Right atrium auricular region (tissue), 2 donors: ENCODE measurements at regions not wholly inside any gene's neighbourhood (a gene's known extent, or its start where the extent isn't known, plus 50 kb on each side); places are given as distances from the start of the nearest gene placed in this dataset.

Source experiments
- DNase-seq: peaks from one replicate; pipeline ENCODE4 v3.0.0-alpha.2; 2019; ENCODE audit warnings: low spot score
- H3K27ac ChIP-seq, 2 donors: fragments of 200-600 bp; sonication (generic); 1 replicate in 1 of 2; 2 replicates in 1 of 2; pipeline ENCODE4 v1.5.1; 2016 to 2019
- H3K27me3 ChIP-seq, 2 donors: fragments of 200-600 bp; sonication (generic); one replicate each; pipeline versions ENCODE4 v1.5.1 to v1.6.0; 2017 to 2019
- H3K36me3 ChIP-seq: fragments of 200-600 bp; sonication (generic); one replicate; pipeline ENCODE4 v1.5.1; 2016
- H3K4me1 ChIP-seq, 2 donors: fragments of 200-600 bp; sonication (generic); one replicate each; pipeline versions ENCODE4 v1.5.1 to v1.6.0; 2017 to 2019
- H3K4me3 ChIP-seq, 2 donors: fragments of 200-600 bp; sonication (generic); 1 replicate in 1 of 2; 2 replicates in 1 of 2; pipeline ENCODE4 v1.5.1; 2017 to 2019; ENCODE audit warnings: mild to moderate bottlenecking in 1 of 2, moderate library complexity in 1 of 2
- H3K9me3 ChIP-seq, 2 donors: fragments of 200-600 bp; sonication (generic); one replicate each; pipeline ENCODE4 v1.5.1; 2019
- TF ChIP-seq, protein P1 (sequence below), 2 donors: fragments of 200-600 bp; sonication (generic); IDR thresholded peaks; one replicate each; pipeline ENCODE4 v1.5.1; 2019; ENCODE audit warnings: antibody characterized with exemption in 2 of 2

DNA sequence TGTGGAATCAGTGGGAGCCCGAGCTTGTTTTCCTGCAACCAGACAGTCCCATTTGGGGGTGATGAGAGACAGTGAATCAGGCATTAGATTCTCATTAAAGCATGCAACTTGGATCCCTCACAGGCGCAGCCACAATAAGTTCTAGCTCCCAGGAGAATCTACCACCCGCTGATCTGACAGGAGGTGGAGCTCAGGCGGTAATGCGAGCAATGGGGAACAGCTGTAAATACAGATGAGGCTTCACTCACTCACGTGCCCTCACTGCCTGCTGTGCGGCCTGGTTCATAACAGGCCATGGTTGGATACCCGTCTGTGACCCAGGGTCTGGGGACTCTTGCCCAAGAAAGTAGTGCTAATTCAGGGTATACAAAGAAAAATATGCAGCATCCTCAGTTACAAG is 144.8 kb upstream of the RGPD4 start:
- TF ChIP-seq, protein P1, sequence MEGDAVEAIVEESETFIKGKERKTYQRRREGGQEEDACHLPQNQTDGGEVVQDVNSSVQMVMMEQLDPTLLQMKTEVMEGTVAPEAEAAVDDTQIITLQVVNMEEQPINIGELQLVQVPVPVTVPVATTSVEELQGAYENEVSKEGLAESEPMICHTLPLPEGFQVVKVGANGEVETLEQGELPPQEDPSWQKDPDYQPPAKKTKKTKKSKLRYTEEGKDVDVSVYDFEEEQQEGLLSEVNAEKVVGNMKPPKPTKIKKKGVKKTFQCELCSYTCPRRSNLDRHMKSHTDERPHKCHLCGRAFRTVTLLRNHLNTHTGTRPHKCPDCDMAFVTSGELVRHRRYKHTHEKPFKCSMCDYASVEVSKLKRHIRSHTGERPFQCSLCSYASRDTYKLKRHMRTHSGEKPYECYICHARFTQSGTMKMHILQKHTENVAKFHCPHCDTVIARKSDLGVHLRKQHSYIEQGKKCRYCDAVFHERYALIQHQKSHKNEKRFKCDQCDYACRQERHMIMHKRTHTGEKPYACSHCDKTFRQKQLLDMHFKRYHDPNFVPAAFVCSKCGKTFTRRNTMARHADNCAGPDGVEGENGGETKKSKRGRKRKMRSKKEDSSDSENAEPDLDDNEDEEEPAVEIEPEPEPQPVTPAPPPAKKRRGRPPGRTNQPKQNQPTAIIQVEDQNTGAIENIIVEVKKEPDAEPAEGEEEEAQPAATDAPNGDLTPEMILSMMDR (IDR thresholded peaks at IDR 0.05), result no peak
- Histone ChIP-seq H3K9me3 (no peaks in the 10 kb centered on the region), H3K27me3 (no peaks in the 10 kb centered on the region), H3K4me1 (no peaks in the 10 kb centered on the region), H3K27ac (no peak overlapping the region), H3K36me3 (no peaks in the 10 kb centered on the region), H3K4me3 (no peak overlapping the region)
- no peak for DNase-seq

DNA sequence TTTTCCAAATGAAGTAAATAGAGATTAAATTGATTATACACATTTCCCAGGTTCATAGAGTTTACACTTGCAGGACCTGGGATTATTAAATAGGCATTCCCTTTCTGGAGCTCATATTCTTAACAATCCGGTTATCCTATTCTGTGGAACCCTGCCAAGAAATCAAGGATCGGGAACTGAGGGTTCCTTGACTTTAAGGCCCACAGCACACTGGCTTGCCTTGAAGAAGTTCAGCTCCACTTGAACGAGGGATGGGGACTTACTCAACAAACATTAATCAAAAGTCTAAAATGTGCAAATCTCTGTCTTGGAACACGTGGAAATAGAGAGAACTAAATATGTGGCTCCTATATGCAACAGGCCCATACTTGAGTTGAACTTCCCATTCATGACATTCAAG is 142.3 kb upstream of the RGPD4 start:
- no peaks in the 10 kb centered on the region for H3K36me3 ChIP-seq
- H3K27me3 ChIP-seq, result no peaks in the 10 kb centered on the region
- H3K4me3 ChIP-seq, result no peak overlapping the region
- H3K9me3 ChIP-seq, result no peaks in the 10 kb centered on the region
- H3K27ac ChIP-seq, result no peak overlapping the region
- no peaks in the 10 kb centered on the region for H3K4me1 ChIP-seq
- DNase-seq, result no peak
- TF ChIP-seq, protein P1 (IDR thresholded peaks at IDR 0.05), result no peak

DNA sequence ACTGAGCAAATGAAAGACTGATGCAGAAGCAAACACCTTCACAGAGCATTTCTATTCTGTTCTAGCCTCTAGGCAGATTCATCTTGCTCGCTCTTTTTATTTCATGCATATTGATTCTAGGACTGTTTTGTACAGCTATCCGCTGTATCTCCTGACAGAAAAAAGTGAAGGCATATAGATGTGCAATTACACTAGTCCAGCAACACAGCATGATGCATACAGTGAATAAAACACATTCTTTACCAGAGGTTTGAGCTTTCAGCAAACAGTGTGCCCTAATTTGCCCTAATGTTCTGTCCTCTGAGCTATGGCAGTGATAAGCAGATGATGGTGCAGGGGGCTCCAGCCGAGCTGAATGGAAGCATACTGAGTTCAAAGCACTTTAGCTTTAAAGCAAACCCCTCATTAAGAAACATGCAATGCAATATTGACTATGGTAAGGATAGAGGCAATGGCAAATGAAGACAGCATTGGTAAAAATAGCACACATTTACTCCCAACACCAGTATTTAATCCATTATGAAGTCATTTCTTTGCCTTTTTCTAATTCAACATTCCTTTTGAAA is 141.2 kb upstream of the RGPD4 start:
- TF ChIP-seq, protein P1 (IDR thresholded peaks at IDR 0.05), result no peak
- Histone ChIP-seq H3K9me3 (no peaks in the 10 kb centered on the region), H3K27ac (no peak overlapping the region), H3K4me3 (no peak overlapping the region), H3K4me1 (no peaks in the 10 kb centered on the region), H3K36me3 (no peaks in the 10 kb centered on the region), H3K27me3 (no peaks in the 10 kb centered on the region)
- no peak for DNase-seq

DNA sequence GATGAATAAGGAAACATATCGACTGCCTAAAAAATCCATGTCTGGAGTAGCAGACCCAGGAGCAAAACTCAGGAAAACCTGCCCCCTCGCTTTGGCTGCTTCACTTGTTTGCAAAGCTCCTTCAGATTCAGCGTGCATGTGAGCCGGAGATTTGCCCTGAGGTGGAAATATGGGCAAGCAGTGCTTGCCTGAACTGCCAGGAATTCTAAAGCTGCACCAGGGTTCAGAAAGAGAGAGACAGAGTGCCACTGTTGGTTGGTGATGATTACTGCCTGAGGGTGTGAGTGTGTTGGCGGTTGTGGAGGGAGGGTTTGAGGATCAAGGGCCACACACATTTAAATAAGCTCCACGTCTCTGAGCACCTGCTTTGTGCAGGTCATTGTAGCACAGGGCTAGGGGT is 139.6 kb upstream of the RGPD4 start:
- TF ChIP-seq, protein P1 (IDR thresholded peaks at IDR 0.05), result no peak

DNA sequence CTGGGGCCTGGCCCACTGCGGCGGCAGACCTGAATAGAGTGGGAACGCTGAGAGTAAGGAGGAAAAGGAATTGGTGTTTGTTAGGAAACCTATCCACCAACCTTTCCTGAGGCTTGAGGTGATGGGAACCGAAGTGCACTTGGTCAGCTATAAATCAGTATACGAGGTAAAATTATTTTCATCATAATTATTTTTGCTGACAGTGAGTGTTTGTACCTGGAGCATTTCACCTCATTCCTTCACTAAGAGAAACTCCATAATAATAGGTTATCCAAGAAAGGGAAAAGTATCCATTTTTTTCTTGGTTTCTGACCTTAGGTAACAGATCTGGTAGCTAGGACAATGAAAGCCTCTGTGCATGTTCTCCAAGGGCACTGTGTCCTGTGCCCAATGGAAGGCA is 138.6 kb upstream of the RGPD4 start:
- no peaks in the 10 kb centered on the region for H3K4me1 ChIP-seq
- H3K9me3 ChIP-seq, result no peaks in the 10 kb centered on the region
- H3K36me3 ChIP-seq, result no peaks in the 10 kb centered on the region
- no peak for DNase-seq
- H3K4me3 ChIP-seq, result no peak overlapping the region
- no peaks in the 10 kb centered on the region for H3K27me3 ChIP-seq
- H3K27ac ChIP-seq, result no peak overlapping the region
- TF ChIP-seq, protein P1 (IDR thresholded peaks at IDR 0.05), result no peak

More for the DNA sequence above, 139.6 kb upstream of the RGPD4 start:
- Histone ChIP-seq H3K9me3 (no peaks in the 10 kb centered on the region), H3K27me3 (no peaks in the 10 kb centered on the region), H3K4me1 (no peaks in the 10 kb centered on the region), H3K36me3 (no peaks in the 10 kb centered on the region), H3K27ac (no peak overlapping the region), H3K4me3 (no peak overlapping the region)
- DNase-seq, result no peak

DNA sequence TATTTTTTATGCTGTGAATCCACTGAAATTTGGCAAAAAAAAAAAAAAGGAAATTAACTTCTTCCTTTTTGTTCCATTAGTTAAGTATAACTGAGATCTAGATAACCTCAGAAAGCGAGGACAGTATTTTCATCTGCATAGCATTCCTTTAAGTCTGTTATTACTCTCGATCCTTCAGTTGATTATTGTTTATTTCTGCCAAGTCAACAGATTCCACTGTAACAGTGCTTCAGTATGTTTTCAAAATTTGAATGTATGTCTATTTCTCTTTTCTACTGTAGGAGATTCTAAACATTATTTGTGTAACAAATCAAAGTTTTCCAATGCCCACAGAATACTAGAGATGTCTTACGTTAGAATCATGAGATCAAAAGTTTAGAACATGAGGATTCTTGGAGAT is 133.1 kb upstream of the RGPD4 start:
- TF ChIP-seq, protein P1 (IDR thresholded peaks at IDR 0.05), result no peak
- no peaks in the 10 kb centered on the region for H3K9me3 ChIP-seq
- no peak for DNase-seq
- H3K4me3 ChIP-seq, result no peak overlapping the region
- H3K4me1 ChIP-seq, result no peaks in the 10 kb centered on the region
- no peak overlapping the region for H3K27ac ChIP-seq
- H3K36me3 ChIP-seq, result no peaks in the 10 kb centered on the region
- no peaks in the 10 kb centered on the region for H3K27me3 ChIP-seq
